Fibroblast of pulmonary artery (primary cell): ENCODE measurements at regions not wholly inside any gene's neighbourhood (a gene's known extent, or its start where the extent isn't known, plus 50 kb on each side); places are given as distances from the start of the nearest gene placed in this dataset.

Source experiments
- DNase-seq: peaks from one replicate; pipeline ENCODE4 v3.0.0-alpha.2; 2010; ENCODE audit warnings: low read depth
- H3K4me3 ChIP-seq: replicated peaks from 2 replicates; pipeline ENCODE4 v1.5.1; 2011; ENCODE audit warnings: low read depth, mild to moderate bottlenecking, control low read depth, low read length, moderate library complexity
- TF ChIP-seq, protein P1 (sequence below): IDR thresholded peaks from 2 replicates; pipeline ENCODE4 v1.5.1; 2011; ENCODE audit warnings: mild to moderate bottlenecking, control low read depth, low read length, inconsistent platforms; ENCODE audit errors: missing control alignments

DNA sequence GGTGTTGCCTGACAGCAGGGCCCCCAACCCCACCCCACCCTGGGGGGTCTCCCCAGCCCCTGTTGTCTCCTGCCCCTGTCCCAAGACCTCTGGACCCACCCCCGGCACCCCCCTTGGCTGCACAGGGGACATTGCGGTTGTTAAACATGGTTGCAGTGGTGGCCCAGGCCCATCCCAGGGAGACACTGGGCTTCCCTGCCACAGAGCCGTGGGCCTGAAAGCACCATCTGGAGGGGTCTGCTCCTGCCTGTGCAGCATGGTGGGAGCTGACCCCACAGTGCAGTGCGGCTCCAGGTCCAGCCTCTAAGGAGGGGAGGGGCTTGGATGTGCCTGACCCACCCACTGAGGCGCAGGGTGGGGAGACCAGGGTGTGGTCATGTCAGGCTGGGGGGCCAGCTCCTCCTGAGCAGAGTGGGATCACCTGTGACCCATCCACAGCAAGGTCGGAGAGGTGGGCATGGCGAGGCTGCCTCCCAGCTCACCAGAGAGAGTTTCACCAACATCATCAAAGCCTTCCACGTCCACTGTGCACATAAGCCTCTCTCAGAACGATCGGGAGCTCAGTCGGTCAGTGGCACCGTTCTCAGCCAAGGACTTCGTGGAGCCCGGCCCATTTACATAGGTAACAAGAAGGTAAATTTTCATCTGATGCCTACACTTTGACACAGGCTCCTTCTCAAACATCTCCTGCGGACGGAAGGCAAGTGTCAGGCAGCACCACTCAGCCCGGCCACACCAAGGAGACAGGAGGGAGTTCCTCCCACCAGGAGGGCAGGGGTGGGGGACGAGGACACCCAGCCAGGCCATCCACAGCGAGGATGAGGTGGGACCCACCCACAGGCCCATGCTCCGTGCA, 201.1 kb downstream of the BRD1 start:
- no peak overlapping the region for H3K4me3 ChIP-seq
- no peak for DNase-seq
- TF ChIP-seq, protein P1, sequence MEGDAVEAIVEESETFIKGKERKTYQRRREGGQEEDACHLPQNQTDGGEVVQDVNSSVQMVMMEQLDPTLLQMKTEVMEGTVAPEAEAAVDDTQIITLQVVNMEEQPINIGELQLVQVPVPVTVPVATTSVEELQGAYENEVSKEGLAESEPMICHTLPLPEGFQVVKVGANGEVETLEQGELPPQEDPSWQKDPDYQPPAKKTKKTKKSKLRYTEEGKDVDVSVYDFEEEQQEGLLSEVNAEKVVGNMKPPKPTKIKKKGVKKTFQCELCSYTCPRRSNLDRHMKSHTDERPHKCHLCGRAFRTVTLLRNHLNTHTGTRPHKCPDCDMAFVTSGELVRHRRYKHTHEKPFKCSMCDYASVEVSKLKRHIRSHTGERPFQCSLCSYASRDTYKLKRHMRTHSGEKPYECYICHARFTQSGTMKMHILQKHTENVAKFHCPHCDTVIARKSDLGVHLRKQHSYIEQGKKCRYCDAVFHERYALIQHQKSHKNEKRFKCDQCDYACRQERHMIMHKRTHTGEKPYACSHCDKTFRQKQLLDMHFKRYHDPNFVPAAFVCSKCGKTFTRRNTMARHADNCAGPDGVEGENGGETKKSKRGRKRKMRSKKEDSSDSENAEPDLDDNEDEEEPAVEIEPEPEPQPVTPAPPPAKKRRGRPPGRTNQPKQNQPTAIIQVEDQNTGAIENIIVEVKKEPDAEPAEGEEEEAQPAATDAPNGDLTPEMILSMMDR, result no peak

DNA sequence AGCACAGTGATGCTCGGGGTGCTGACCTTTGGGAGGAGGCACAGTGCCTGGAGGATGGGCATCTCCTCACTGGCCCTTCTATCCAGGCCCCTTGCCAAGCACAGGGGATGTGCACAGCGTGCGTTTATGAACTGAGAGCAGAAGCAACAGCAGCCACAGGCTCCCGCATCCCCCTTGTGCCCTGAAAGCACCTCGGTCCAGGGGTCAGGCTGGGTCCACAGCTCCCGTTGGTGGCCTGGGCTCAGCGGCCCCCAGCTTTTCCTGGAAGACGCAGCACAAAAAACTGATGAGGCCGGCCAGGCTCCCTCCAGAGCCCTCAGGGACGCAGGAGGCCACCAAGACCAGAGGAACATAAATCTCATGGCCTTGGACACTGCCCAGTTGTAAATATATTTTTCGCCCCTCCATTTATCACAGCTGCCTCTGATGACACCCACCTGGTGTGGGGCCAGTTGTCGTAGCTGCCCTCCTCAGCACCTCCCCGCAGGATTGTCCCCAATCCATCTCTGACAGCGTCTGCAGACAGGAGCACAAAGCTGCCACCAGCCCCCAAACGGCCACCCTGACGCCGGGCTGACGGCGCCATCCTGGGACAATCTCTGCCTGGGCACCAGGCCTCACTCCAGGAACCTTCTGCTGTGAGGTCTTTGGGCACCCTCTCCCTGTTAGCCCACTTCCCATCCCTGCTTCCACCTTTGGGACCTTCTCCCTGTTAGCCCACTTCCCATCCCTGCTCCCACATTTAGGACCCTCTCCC, 203.1 kb downstream of the BRD1 start:
- TF ChIP-seq, protein P1, result no peak

DNA sequence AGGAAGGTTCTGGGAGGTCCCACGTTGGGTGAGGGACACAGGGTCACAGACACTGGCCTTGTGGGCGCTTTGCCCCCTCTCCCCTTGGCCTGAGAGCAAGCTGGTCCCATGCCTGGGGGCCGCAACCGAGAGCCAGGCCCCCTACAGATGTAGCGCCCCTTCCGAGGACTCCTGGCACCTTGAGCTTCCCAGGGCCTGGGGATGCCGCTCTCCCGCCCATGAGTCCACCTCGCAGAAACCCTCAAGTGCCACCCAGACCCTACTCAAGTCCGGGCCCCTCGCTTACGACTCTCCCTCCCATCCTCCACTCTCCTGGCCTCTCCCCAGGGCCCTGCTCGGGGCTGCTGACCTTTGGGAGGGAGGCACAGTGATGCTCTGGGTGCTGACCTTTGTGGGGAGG, 204.0 kb downstream of the BRD1 start:
- no peak for DNase-seq
- no peak overlapping the region for H3K4me3 ChIP-seq
- TF ChIP-seq, protein P1, result no peak

More for the DNA sequence above, 203.1 kb downstream of the BRD1 start:
- DNase-seq, result no peak
- no peak overlapping the region for H3K4me3 ChIP-seq

DNA sequence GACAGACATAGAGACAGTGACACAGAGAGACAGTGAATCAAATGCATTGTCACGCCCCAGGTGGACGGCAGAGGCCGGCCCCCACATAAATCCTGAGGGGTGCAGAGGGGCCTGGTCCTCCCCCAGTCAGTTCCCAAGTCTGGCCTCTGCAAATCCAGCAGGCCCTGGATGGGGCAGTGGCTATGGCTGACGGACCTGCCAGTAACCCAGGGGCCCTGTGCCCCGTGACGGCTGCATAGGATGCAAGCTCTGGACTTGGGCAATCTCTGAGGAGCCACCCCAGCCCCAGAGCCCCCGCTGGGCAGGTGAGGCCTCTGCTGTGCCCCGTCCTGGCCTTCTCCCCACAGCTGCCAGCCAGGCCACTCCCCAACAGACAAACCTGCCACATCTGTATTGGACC, 204.5 kb downstream of the BRD1 start:
- H3K4me3 ChIP-seq, result no peak overlapping the region
- DNase-seq, result no peak
- TF ChIP-seq, protein P1, result no peak

DNA sequence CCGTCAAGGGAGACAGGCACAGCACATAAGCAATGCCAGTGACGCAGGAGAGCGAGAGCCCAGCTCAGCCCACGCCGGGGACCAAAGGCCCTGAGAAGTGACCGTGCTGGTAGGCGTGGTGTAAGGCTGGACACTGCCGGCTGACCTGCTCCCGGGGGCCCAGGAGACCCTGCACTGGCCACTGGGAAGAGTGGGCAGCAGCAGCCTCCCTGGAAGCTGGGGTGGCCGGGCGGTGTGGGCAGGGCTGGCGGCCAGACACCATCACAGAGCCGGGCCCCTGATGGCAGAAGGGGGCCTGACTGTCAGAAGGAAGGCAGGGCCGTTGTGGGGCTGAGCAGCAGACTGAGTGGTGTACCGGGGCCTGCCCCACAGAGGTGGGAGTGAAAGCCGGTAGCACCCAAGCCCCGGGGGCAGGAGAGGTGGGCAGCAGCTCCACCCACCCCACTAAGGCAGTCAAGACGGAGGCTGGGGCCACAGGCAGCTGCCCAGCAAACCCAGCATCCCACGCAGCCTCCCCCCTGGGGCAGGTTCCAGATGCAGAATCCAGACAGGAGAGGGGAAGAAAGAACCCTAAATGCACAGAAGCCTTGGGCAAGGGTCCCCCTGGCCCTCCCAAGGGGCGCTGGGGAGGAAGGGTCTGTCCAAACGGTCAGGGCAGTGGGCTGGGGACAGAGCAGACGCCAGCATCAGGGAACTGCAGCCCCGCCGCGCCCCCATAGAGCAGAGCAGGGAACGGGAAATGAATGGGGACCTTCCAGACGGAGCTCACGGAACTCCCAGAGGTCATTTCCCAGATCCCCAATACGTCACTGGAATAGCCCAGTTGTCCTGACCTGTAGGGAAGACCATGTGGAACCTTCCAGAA, 205.2 kb downstream of the BRD1 start:
- TF ChIP-seq, protein P1, result no peak

DNA sequence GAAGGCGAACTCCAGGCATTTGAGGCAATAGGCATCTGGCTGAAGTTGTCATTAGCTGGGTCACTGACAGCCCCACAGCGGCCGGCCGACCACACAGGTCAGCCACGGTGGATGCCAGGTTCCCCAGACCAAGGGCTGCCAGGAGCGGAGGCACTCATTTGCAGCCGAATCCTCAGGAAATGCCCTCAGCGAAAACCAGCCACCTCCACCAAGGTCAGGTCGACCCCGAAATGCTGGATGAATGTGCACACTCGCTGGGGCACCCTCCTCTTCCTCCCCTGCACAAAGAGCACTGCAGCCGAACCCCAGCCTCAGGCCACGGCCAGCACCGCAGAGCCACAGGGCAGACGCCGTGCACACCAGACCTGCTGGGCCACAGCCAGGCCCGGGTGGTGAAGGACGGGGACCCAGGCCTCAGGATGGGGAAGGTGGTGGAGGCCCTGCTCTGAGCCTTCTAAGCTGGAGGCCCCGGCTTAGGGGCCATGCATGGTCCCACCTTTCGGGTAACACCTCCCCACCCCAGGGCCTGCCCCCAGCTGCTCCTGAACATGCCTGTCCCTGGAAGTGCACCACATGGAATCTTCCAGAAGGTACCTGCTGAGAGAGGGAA, 206.0 kb downstream of the BRD1 start:
- TF ChIP-seq, protein P1, result no peak
- H3K4me3 ChIP-seq, result no peak overlapping the region
- DNase-seq, result no peak

More for the DNA sequence above, 205.2 kb downstream of the BRD1 start:
- H3K4me3 ChIP-seq, result no peak overlapping the region
- DNase-seq, result no peak
